Posterior vena cava (tissue), 2 donors: ENCODE measurements at regions not wholly inside any gene's neighbourhood (a gene's known extent, or its start where the extent isn't known, plus 50 kb on each side); places are given as distances from the start of the nearest gene placed in this dataset.

ENCODE experiments used
- DNase-seq: peaks from one replicate; pipeline ENCODE4 v3.0.0-alpha.2; 2020; ENCODE audit warnings: low spot score
- intact Hi-C, 2 donors: fragments of 100-400 bp; cut with DNase I; formaldehyde crosslinking; loops; one replicate each; pipeline versions ENCODE4 v1.14.1 to v1.14.2; 2022 to 2023
- donor health status: DM: yes; HTN: yes; CAD: no.
- donor health status: DM: yes; HTN: yes; CAD: no.

- no peak for DNase-seq
These were observed 218.7 kb upstream of the FGGY start for GRCh38 chr1:59078070-59078800.

GRCh38 chr1:59078866-59079265, 218.0 kb upstream of the FGGY start:
- no peak for DNase-seq
- intact Hi-C loops, result no loop called here

More at GRCh38 chr1:59078070-59078800, 218.7 kb upstream of the FGGY start:
- intact Hi-C loops, result no loop called here

GRCh38 chr1:59079434-59080140, 217.3 kb upstream of the FGGY start:
- intact Hi-C loops, result no loop called here
- no peak for DNase-seq

- DNase-seq, result no peak
- intact Hi-C loops, result no loop called here
These were observed 215.7 kb upstream of the FGGY start for GRCh38 chr1:59081181-59081580.

GRCh38 chr1:59081795-59082194, 215.1 kb upstream of the FGGY start:
- intact Hi-C loops, result no loop called here
- no peak for DNase-seq

GRCh38 chr1:59083946-59084865, 212.7 kb upstream of the FGGY start:
- intact Hi-C loops, result no loop called here
- no peak for DNase-seq

- no peak for DNase-seq
- intact Hi-C loops, result no loop called here
These were observed 211.8 kb upstream of the FGGY start for GRCh38 chr1:59085101-59085500.

GRCh38 chr1:59089036-59089798, 207.7 kb upstream of the FGGY start:
- intact Hi-C loops, result no loop called here
- DNase-seq, result no peak

- no peak for DNase-seq
- intact Hi-C loops, result no loop called here
These were observed 206.9 kb upstream of the FGGY start for GRCh38 chr1:59089922-59090457.

- no peak for DNase-seq
- intact Hi-C loops, result no loop called here
These were observed 204.8 kb upstream of the FGGY start for GRCh38 chr1:59092126-59092525.

- intact Hi-C loops, result no loop called here
- DNase-seq, result no peak
These were observed 202.9 kb upstream of the FGGY start for GRCh38 chr1:59094001-59094400.

GRCh38 chr1:59096501-59096900, 200.4 kb upstream of the FGGY start:
- DNase-seq, result no peak
- intact Hi-C loops, result no loop called here

GRCh38 chr1:59098655-59099054, 198.2 kb upstream of the FGGY start:
- DNase-seq, result no peak
- intact Hi-C loops, result no loop called here

GRCh38 chr1:59100708-59101374, 196.1 kb upstream of the FGGY start:
- intact Hi-C loops, result no loop called here
- no peak for DNase-seq

GRCh38 chr1:59101518-59101917, 195.4 kb upstream of the FGGY start:
- intact Hi-C loops, result no loop called here

GRCh38 chr1:59103457-59103856, 193.4 kb upstream of the FGGY start:
- no peak for DNase-seq
- intact Hi-C loops, result no loop called here

More at GRCh38 chr1:59101518-59101917, 195.4 kb upstream of the FGGY start:
- no peak for DNase-seq

- no peak for DNase-seq
- intact Hi-C loops, result no loop called here
These were observed 192.6 kb upstream of the FGGY start for GRCh38 chr1:59104191-59104760.
